RPMI7951 (cell line): ENCODE measurements at regions not wholly inside any gene's neighbourhood (a gene's known extent, or its start where the extent isn't known, plus 50 kb on each side); places are given as distances from the start of the nearest gene placed in this dataset.
A peak's percentile ranks its signal among the peaks of the same experiment; 100 is the strongest.
"Not testable (repeated sequence)": the region's sequence is repeated elsewhere in the genome, so short reads cannot be mapped to it uniquely, and the experiment has no call there.

ENCODE experiments used
- DNase-seq: peaks from one replicate; pipeline ENCODE4 v3.0.0-alpha.2; 2012; ENCODE audit warnings: low read depth

GRCh38 chr5:67575087-67575486, 378.5 kb upstream of the CD180 start:
- DNase-seq: no peak

GRCh38 chr5:67561151-67561932, 364.7 kb upstream of the CD180 start:
- no peak for DNase-seq

GRCh38 chr5:67552773-67553172, 356.2 kb upstream of the CD180 start:
- DNase-seq: no peak

- no peak for DNase-seq
Measured at GRCh38 chr5:67549947-67550346, 353.3 kb upstream of the CD180 start.

- no peak for DNase-seq
Measured at GRCh38 chr5:67549296-67549618, 352.7 kb upstream of the CD180 start.

- no peak for DNase-seq
Measured at GRCh38 chr5:67548520-67549295, 352.1 kb upstream of the CD180 start.

- no peak for DNase-seq
Measured at GRCh38 chr5:67547682-67548081, 351.1 kb upstream of the CD180 start.

DNA sequence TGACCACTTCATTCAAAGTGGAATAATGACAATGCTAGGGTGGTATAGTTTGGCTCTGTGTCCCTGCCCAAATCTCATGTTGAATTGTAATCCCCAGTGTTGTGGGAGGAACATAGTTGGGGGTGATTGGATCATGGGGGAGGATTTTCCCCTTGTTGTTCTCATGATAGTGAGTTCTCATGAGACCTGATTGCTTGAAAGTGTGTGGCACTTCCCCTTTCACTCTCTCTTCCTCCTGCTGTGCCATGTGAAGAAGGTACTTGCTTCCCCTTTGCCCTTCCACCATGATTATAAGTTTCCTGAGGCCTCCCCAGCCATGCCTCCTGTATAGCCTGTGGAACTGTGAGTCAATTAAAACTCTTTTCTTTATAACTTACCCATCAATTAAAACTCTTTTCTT, 348.3 kb upstream of the CD180 start:
- not testable (repeated sequence) for DNase-seq

GRCh38 chr5:67543720-67544270, 347.2 kb upstream of the CD180 start:
- DNase-seq: no peak

- no peak for DNase-seq
Measured at GRCh38 chr5:67542479-67542878, 345.9 kb upstream of the CD180 start.

DNA sequence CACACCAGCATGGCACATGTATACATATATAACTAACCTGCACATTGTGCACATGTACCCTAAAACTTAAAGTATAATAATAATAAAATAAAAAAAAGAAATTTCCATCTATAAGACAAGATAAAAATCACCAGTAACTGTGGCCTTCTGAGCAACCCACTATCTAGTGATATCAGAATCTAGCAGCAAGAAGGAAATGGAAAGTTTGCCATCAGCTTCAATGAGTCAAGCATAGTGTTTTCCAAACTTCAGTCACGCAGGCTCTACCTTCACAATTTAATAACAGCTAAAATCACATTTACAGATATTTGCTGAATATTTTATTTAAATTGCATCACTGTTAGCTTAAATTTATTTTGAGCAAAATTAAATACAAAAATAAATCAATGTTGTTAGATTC, 345.3 kb upstream of the CD180 start:
- no peak for DNase-seq

DNA sequence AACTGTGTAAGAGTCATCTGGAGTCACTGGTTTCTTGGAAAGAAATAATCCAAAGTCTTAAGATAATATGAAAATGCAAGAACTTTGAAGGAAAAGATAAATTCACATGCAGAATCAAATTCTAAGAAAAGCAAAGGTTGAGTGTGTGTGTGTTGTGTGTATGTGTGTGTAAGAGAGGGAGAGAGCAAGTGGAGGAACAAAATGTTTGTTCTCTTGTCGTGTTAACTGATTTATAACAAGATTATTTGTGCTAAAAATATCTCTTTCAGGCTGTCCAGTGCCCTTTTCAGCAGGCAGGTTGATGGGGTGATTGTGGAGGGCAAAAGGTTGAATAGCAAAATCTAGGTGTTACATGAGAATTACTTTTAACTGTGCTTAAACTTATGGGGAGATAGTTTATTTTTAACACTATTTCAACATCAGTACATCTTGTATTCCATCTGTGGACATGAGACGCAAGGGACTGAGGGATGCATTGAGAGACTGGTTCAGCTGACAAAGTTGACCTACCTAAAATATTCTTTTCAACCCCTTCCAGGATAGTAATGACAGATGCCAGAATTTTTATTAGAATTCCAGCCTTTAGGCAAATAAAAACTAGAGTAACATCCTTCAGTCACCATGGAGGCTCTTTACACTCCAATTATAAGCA, 342.4 kb upstream of the CD180 start:
- no peak for DNase-seq

DNA sequence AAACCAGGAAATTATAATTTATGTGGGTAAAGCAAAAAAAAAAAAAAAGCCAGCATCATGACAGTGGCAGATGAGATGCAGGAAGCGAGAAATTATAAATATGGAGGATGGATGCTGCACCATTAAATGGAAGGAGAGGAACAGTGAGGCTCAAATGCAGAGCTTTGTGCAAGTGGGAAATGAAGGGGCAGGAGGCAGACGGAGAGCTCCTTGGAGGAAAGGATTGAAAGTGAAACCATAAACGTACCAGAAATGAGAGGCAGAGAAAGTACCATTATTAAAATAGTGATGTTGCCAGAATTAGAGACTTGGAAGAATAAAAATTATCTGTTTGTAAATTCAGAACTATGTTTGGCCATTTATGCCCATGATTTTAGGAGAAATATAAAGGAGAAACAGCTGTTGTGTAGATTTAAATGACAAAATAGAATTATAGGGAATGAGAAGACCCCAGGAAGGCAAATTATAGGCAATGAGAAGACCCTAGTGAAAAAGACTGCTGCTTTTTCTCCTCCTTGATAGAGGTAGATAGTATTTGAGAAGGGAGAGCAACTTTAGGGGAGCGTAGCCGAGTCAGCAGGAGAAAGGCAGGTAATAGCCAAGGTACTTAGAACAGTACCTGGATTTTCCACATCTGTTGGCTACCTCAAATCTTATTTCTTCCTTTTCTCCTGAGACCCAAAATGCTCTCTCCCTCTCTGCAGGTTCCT, 341.0 kb upstream of the CD180 start:
- peak; percentile 47 for DNase-seq

DNA sequence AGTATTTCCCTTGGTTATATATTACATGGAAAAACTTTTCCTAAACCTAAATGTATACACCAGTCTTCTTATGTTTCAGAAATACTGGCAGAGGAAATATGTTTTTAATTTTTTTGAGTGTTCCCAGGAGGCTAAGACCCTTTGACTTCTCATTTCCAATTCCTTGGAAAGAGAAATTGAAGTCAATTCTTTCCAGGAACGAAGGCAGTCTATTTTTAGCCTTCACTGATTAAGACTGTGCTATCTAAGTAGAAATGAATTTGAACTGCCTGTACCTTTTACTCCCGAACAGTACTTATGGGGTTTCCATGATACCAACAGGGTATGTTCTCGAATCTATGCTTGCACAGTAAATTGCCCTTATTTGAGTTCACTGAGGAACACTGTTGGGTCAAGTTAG, 340.3 kb upstream of the CD180 start:
- no peak for DNase-seq

DNA sequence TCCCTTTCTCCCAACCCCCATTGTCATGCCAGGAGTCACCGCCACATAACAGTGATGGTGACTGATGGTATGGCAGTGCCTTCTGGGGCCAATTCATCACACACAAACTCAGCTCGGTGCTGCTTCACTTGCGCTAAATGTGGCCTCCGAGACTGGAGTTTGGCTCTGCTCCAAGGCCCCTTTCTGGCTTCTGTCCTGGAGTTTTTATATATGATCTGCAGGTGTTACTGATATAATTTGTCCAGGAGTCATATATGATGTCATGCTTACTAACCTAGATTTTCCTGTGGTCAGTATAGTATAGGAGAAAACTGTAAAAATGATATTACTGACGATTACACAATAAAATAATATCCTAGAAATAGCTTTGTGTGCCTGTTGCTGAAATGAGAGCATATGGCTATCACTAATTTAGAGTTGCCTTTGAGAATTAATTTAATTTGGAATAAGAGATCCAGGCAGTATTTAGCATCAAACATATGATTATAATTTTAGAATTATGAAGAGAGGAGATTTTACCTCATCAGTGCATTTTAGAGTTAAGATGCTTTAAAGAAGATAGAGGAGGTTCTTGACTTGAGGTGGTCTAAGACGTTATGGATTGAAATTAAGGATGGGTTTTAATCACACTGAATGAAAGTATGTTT, 334.1 kb upstream of the CD180 start:
- DNase-seq: no peak

DNA sequence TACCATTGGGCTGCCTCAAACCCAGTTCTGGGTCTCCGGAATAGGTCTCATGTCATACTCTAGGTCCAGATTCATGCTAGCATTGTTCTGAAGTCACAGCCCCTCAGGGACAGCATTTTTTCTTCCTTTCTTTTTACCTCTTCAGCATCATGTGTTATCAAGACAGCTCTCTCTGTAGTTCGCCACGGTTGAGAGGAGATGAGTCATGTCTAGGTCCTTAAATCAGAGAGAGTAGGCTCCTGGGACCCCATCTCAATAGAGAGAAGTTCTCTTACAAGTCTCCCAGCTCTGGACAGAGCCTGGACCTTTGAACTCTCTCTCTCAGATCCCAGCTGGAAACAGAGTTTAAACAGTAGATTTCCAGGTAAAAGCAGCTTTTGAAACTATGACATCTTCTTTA, 332.4 kb upstream of the CD180 start:
- no peak for DNase-seq

- no peak for DNase-seq
Measured at GRCh38 chr5:67526793-67527192, 330.2 kb upstream of the CD180 start.

DNA sequence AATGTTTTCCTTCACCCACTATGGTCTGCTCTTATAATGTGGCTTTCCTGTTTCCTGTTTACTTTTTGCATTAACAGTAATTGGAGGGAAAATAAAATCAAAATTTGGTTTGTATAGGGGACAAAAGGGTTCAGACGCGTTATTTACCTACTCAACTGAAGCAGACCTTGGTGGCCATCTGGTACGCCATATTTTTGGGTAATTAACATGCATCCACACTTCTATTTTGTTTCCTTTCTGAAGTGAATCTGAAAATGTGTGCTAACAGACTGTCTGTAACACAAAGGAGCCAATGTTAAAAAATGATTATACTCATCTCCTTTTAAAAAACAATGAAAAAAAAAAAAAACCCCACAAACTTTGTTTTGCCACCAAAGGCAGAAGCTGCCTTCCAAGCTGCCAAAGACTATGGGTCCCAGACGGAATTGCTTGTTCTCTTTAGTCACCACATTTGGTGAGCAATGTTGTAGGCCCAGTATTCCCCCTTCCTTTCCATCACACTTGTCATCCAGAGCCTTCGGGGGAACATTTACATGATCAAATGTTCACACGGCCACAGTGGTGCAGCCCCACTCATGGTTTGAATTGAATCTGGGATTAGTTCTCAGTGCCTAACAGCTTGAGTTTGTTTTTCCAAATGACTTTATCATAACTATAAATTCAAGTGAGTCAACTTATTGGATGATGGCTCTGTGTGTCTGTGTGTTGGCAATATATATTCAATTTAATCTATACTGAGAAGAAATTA, 323.7 kb upstream of the CD180 start:
- DNase-seq: no peak

GRCh38 chr5:67518227-67518626, 321.6 kb upstream of the CD180 start:
- DNase-seq: no peak

DNA sequence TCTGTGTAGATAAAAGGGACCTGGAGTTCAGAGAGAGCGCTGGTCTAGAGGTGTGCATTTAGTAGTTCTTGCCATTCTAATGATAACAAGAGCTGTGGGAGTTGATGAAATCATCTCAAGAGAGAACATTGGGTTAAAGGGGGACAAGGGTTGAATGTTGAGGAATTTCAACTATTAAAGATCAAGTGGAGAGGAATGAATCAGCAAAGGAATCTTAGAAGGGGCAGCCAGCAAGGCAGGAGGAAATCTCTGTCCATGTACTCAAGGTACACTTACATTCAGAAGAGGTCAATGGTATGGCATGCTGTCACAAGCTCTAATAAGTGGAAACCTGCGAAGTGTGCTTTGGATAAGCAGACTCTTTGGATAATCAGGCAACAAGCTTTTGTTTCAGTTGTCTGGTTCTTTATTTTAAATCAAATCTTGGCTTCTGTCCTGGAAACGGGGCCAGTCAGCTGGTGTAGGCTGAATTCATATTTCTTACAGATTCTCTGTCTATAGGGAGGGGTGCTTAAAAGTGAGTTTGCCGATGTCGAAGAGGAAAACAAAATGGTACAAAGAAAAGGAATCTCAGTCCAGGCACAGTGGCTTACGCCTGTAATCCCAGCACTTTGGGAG, 320.5 kb upstream of the CD180 start:
- DNase-seq: no peak
